Adipocyte (in vitro differentiated cells): ENCODE measurements at regions not wholly inside any gene's neighbourhood (a gene's known extent, or its start where the extent isn't known, plus 50 kb on each side); places are given as distances from the start of the nearest gene placed in this dataset.
"Not testable (repeated sequence)": the region's sequence is repeated elsewhere in the genome, so short reads cannot be mapped to it uniquely, and the experiment has no call there.

Source experiments
- DNase-seq: peaks from one replicate; pipeline ENCODE4 v3.0.0-alpha.2; 2015; ENCODE audit warnings: low read depth
- H3K27me3 ChIP-seq: replicated peaks from 2 replicates; pipeline ENCODE4 v1.7.0; 2013; ENCODE audit warnings: mild to moderate bottlenecking, low read length, moderate library complexity; ENCODE audit not compliant: control insufficient read depth, insufficient read depth
- H3K36me3 ChIP-seq: 2 replicates; pipeline ENCODE4 v1.7.0; 2013; ENCODE audit warnings: low read length, mild to moderate bottlenecking, moderate library complexity; ENCODE audit not compliant: control insufficient read depth, insufficient read depth, severe bottlenecking
- H3K4me1 ChIP-seq: 2 replicates; pipeline ENCODE4 v1.7.0; 2013; ENCODE audit warnings: mild to moderate bottlenecking, low read length, moderate library complexity; ENCODE audit not compliant: control insufficient read depth, insufficient read depth
- H3K4me3 ChIP-seq: 2 replicates; pipeline ENCODE4 v1.7.0; 2013; ENCODE audit warnings: mild to moderate bottlenecking, low read length, moderate library complexity
- H3K9ac ChIP-seq: 2 replicates; pipeline ENCODE4 v1.7.0; 2013; ENCODE audit warnings: mild to moderate bottlenecking, low read length, moderate library complexity
- H3K9me3 ChIP-seq: 2 replicates; pipeline ENCODE4 v1.7.0; 2013; ENCODE audit warnings: mild to moderate bottlenecking, low read length, moderate library complexity; ENCODE audit not compliant: control insufficient read depth

DNA sequence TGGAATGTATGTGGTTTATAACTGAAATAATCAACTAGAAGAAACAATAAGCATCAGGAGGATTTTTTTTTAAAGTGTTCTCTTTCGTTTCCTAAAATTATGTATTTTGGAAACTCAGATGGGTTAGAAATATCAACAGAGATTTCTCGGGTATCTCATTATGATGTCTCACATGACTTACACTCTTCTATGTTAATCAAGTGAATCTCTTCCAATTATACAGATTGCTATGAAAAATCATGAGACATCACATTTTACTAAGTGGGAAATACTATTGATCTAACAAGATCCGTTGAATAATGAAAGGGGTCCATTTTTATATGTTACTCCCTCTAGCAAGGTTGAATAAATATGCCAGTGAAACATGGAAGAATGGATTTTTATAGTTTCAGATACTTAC, 54.7 kb upstream of the NRIP1 start:
- H3K9me3 ChIP-seq, result no peaks in the 10 kb centered on the region
- H3K4me1 ChIP-seq, result peaks cover 33% of the 10 kb centered on the region
- no peak overlapping the region for H3K4me3 ChIP-seq

DNA sequence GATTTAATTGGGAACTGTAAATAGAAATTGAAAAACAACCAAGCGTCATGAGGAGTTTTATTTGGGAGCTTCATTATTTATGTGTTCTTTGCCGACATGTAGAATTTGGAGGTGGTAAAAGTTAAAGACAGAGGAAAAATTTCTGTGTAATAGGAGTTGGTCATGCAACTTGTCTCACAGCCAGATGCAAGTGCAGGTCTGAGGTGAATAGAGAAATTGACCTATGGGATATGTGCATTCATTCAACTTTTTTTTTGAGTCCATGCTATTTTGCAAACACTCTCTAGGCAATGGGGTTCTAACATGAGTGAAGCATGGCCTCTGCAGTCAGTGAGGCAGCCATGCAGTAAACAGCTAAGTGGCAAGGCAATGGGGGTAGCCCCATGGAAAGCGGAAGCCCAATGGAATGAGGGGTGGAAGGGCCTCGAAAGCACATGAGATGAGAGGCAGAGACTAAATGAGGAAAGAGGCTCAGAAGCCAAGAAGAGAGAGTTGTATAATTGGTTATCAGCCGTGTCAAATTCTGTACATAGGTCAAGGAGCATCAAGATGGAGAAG, 56.4 kb upstream of the NRIP1 start:
- Histone ChIP-seq H3K4me1 (peaks cover 33% of the 10 kb centered on the region), H3K27me3 (no peaks in the 10 kb centered on the region), H3K9ac (no peak overlapping the region), H3K4me3 (peak overlapping the region; percentile 12), H3K36me3 (no peaks in the 10 kb centered on the region), H3K9me3 (no peaks in the 10 kb centered on the region)
- no peak for DNase-seq

More for the DNA sequence above, 54.7 kb upstream of the NRIP1 start:
- no peak overlapping the region for H3K9ac ChIP-seq
- DNase-seq, result no peak
- no peaks in the 10 kb centered on the region for H3K27me3 ChIP-seq
- H3K36me3 ChIP-seq, result no peaks in the 10 kb centered on the region

DNA sequence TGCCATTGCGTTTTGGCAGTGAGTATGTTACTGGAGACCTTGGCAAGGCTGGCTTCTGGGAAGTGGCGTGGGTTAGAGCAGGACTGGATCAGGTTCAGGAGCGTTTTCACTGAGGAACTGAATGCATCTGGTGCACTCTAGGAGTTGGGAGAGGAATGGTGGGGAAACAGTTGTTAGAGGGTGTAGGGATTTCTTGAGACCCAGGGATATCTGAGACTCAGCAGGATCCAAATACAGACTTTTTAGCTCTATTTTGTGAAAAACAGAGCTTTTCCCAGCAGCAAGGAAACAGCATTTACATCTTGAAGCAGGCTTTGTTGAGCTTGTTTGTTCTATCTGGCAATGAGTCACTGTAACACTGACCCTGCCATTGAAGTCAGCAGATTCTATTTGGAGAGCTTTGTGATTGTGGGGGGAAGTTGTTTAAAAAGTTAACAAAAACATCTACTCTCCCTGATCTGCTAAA, 56.9 kb upstream of the NRIP1 start:
- peak; percentile 14 for DNase-seq
- peak overlapping the region; percentile 12 for H3K4me3 ChIP-seq
- no peaks in the 10 kb centered on the region for H3K36me3 ChIP-seq
- H3K27me3 ChIP-seq, result no peaks in the 10 kb centered on the region
- H3K9ac ChIP-seq, result peak overlapping the region; percentile 51
- no peaks in the 10 kb centered on the region for H3K9me3 ChIP-seq
- H3K4me1 ChIP-seq, result peaks cover 33% of the 10 kb centered on the region

DNA sequence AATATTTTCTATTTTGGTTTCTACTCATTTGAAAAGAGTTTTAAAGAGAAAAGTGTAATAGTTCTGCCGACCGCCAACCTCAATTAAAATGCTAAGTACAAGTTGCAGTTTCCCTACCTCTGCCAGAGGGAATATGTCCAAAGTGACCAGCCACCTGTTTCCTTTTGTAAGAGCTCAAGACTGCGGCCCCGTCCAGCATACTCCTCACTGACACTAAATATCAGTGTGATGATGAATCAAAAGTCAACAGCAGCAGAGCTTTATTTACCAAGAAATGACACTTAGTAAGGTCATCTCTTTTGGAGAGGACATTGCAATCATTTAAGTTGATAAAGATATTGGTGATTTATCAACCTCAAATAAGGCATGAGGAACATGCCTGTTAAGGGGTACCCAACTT, 57.4 kb upstream of the NRIP1 start:
- peak overlapping the region; percentile 51 for H3K9ac ChIP-seq
- no peaks in the 10 kb centered on the region for H3K36me3 ChIP-seq
- H3K4me1 ChIP-seq, result peaks cover 33% of the 10 kb centered on the region
- H3K4me3 ChIP-seq, result peak overlapping the region; percentile 12
- H3K27me3 ChIP-seq, result no peaks in the 10 kb centered on the region
- no peaks in the 10 kb centered on the region for H3K9me3 ChIP-seq
- DNase-seq, result no peak

DNA sequence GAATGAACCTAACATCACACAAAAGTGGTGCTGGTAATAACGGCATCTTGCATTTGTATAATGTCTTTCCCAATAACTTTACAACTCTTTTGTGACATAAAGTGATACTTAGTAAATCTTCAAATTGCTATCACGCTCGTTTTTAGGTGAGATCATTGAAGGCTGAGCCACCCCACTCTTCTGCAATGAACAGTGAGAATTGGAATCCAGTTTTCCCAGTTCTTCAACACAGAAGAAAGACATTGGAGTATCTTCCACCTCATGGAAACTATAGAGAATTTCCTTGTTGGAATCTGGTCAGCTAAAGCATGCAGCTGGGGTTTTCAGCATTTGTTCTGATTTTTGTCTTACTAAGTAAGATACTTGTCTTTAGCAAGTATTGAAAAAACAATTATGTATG, 59.9 kb upstream of the NRIP1 start:
- DNase-seq, result no peak
- Histone ChIP-seq H3K9ac (no peak overlapping the region), H3K9me3 (no peaks in the 10 kb centered on the region), H3K4me1 (peaks cover 27% of the 10 kb centered on the region), H3K4me3 (no peak overlapping the region), H3K36me3 (no peaks in the 10 kb centered on the region), H3K27me3 (no peaks in the 10 kb centered on the region)

DNA sequence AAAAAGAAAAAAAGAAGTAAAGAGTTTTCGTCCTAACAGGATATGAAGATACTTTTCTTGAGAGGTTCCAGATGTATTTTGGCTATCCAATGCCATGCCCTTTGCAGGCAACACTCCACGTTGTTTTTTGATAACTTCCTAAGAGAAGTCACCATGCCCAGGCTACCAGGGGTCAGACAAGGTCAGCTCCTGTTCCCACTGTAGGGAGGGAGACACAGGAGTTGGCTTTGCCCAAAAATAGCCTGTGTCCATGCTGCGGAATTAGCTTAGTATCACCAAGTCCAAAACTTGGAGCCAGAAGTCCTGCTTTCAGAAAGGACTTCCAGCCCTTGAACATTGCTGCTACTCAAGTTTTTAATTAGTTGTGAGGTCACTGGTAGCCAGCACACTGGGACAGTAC, 62.1 kb upstream of the NRIP1 start:
- no peaks in the 10 kb centered on the region for H3K36me3 ChIP-seq
- H3K9me3 ChIP-seq, result peaks cover 6% of the 10 kb centered on the region
- H3K4me3 ChIP-seq, result no peak overlapping the region
- peaks cover 11% of the 10 kb centered on the region for H3K4me1 ChIP-seq
- DNase-seq, result no peak
- H3K27me3 ChIP-seq, result no peaks in the 10 kb centered on the region
- no peak overlapping the region for H3K9ac ChIP-seq

DNA sequence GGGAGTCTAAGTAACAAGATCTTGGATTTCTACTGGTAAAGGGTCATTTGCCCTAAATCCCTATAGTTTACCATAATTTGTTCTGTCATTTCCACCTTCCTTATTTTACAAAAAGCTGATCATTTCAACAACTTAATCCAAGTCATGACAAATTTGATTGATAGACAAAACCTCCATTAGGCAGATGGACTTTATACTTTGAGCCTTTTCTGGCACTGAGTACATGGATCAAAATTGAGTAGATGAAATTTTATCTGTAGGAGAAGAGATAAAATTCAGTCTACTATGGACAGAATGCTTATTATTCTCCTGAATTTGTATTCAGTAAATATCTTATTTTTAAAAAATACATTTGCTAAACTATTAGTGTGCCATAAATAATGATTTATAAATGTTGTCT, 62.6 kb upstream of the NRIP1 start:
- H3K27me3 ChIP-seq, result no peaks in the 10 kb centered on the region
- H3K4me3 ChIP-seq, result no peak overlapping the region
- no peaks in the 10 kb centered on the region for H3K36me3 ChIP-seq
- H3K9me3 ChIP-seq, result peaks cover 11% of the 10 kb centered on the region
- no peak for DNase-seq
- H3K4me1 ChIP-seq, result peaks cover 6% of the 10 kb centered on the region
- H3K9ac ChIP-seq, result no peak overlapping the region

DNA sequence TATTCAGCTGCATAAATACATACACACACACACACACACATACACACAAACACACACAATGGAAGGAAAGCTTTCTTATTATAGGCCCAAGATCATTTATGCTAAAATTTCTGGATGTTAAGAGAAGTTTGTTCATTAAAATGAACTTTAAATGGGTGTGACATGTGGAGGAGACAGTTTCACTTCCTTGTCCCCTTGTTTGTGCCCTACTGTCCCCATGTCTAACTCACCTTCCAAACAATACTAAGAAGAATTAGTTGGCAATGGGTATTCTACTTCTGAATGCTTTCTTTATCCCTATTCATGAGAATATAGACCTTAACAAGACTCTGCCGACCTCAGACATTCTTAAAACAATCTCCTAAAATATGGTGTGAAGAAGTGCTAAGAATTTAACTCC, 63.5 kb upstream of the NRIP1 start:
- Histone ChIP-seq H3K4me1 (no peaks in the 10 kb centered on the region), H3K36me3 (no peaks in the 10 kb centered on the region), H3K27me3 (no peaks in the 10 kb centered on the region), H3K9me3 (peaks cover 17% of the 10 kb centered on the region), H3K9ac (no peak overlapping the region), H3K4me3 (no peak overlapping the region)
- no peak for DNase-seq

DNA sequence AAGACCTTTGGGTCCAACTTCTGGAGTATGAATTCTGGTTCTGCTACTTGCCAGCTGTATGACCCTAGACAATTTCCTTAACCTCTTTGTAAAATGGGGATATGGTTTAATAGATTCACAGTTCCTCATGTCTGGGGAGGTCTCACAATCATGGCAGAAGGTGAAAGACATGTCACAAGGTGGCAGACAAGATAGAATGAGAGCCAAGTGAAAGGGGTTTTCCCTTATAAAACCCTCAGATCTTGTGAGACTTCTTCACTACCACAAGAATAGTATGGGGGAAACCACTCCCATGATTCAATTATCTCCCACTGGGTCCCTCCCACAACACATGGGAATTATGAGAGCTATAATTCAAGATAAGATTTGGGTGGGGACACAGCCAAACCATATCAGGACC, 63.9 kb upstream of the NRIP1 start:
- H3K27me3 ChIP-seq, H3K9ac ChIP-seq, DNase-seq, H3K4me1 ChIP-seq, H3K4me3 ChIP-seq, H3K36me3 ChIP-seq: not testable (repeated sequence)
- peaks cover 17% of the 10 kb centered on the region for H3K9me3 ChIP-seq

DNA sequence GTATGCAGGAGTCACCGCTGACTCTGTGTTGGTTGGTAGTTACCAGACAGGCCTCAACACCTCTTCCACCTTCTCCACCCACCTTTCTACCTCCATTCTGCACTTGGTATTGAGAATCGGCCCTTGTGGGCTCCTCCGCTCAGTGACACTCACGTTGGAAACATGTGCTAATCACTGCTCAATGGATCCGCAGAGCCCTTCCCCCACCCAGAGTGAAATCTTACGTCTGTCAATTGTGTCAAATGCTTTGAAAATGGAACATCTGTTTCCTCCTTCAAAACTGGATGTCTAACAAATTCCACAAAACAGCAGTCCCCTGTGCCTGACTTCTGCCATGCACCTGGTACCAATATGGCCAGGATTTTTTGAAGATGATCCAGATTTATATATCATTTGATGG, 65.5 kb upstream of the NRIP1 start:
- Histone ChIP-seq H3K27me3 (no peaks in the 10 kb centered on the region), H3K9me3 (peaks cover 17% of the 10 kb centered on the region), H3K4me3 (no peak overlapping the region), H3K4me1 (no peaks in the 10 kb centered on the region), H3K9ac (no peak overlapping the region), H3K36me3 (no peaks in the 10 kb centered on the region)
- DNase-seq, result no peak

DNA sequence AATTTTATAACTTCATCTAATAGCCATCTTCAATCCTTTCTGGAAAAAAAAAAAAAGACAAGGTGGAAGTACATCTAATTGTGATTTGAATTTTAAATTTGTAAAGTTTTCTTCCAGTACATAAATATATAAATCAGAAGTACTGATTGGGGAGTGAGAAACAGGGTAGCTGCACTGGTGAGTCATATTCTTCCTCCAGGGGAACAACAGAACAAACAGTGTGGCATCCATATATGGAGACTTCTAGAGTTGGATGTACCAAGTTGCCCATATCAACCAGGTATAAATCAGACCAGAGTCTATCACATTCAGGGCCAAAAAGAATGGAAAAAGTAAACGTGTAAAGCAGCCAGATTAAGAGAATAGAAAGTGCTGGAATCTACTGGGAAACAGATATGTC, 66.0 kb upstream of the NRIP1 start:
- DNase-seq, result no peak
- Histone ChIP-seq H3K9ac (no peak overlapping the region), H3K9me3 (peaks cover 17% of the 10 kb centered on the region), H3K4me3 (no peak overlapping the region), H3K36me3 (no peaks in the 10 kb centered on the region), H3K27me3 (no peaks in the 10 kb centered on the region), H3K4me1 (no peaks in the 10 kb centered on the region)

DNA sequence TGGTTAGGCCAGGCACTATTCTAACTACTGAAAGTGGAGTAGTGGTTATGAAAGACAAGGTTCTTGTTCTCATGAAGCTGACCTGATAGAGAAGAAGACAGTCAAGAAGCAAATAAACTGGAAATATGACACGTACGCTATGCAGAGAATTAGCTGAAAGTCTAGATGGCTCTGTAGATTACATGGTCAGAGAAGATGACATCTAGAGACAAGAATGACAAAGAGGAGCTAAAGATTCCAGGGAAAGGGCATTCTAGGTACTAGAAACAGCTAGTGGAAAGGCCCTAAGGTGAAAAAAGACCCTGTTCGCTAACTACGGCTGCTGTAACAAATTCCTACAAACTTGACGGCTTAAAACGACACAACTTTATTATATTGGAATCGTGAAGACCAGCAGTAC, 68.0 kb upstream of the NRIP1 start:
- Histone ChIP-seq H3K9ac (no peak overlapping the region), H3K9me3 (peaks cover 17% of the 10 kb centered on the region), H3K4me1 (no peaks in the 10 kb centered on the region), H3K4me3 (no peak overlapping the region), H3K27me3 (no peaks in the 10 kb centered on the region), H3K36me3 (no peaks in the 10 kb centered on the region)
- no peak for DNase-seq
